Thyroid gland (tissue), 4 donors: ENCODE measurements at regions not wholly inside any gene's neighbourhood (a gene's known extent, or its start where the extent isn't known, plus 50 kb on each side); places are given as distances from the start of the nearest gene placed in this dataset.

Experiments used
- CTCF ChIP-seq, 6 experiments: fragments of 200-600 bp in 3 of 6; fragments of 450-650 bp in 3 of 6; sonication (generic) in 3 of 6; IDR thresholded peaks; one replicate each; pipeline ENCODE4 v1.5.1; 2016 to 2019; ENCODE audit warnings: antibody characterized with exemption in 6 of 6, mild to moderate bottlenecking in 2 of 6, inconsistent platforms in 1 of 6, moderate library complexity in 1 of 6
- POLR2A ChIP-seq, 2 donors: fragments of 450-650 bp; IDR thresholded peaks; one replicate each; pipeline ENCODE4 v1.6.1; 2017; ENCODE audit warnings: antibody characterized with exemption in 2 of 2, mild to moderate bottlenecking in 2 of 2, moderate library complexity in 1 of 2

- TF ChIP-seq CTCF (IDR thresholded peaks at IDR 0.05) (no peak), POLR2A (IDR thresholded peaks at IDR 0.05) (no peak)
Observed at GRCh38 chr11:42337786-42338455, 878.5 kb upstream of the LRRC4C start.
